Aorta (tissue), 5 donors: ENCODE measurements at regions not wholly inside any gene's neighbourhood (a gene's known extent, or its start where the extent isn't known, plus 50 kb on each side); places are given as distances from the start of the nearest gene placed in this dataset.

Source experiments
- ATAC-seq: fragments of 200-7000 bp; cut with Tn5 transposase; one replicate; pipeline ENCODE4 v1.9.1; 2022; ENCODE audit warnings: moderate library complexity; ENCODE audit not compliant: low FRiP score
- DNase-seq, 2 donors: peaks; one replicate each; pipeline ENCODE4 v3.0.0-alpha.2; 2020
- H3K27ac ChIP-seq, 2 donors: one replicate each; pipeline ENCODE4 v1.5.1; 2013; ENCODE audit warnings: low read length in 2 of 2, mild to moderate bottlenecking in 2 of 2, moderate library complexity in 2 of 2, control low read depth in 1 of 2, inconsistent platforms in 1 of 2, low read depth in 1 of 2
- H3K27me3 ChIP-seq, 2 donors: one replicate each; pipeline ENCODE4 v1.6.1; 2013; ENCODE audit warnings: control low read depth in 1 of 2, low read length in 1 of 2, mild to moderate bottlenecking in 1 of 2, moderate library complexity in 1 of 2; ENCODE audit not compliant: insufficient read depth in 2 of 2, control insufficient read depth in 1 of 2
- H3K36me3 ChIP-seq, 2 donors: one replicate each; pipeline ENCODE4 v1.6.1; 2013; ENCODE audit warnings: control low read depth in 1 of 2, low read length in 1 of 2, mild to moderate bottlenecking in 1 of 2; ENCODE audit not compliant: insufficient read depth in 2 of 2, control insufficient read depth in 1 of 2
- H3K4me1 ChIP-seq, 2 donors: one replicate each; pipeline ENCODE4 v1.6.1; 2013; ENCODE audit warnings: low read length in 2 of 2, control low read depth in 1 of 2, mild to moderate bottlenecking in 1 of 2, moderate library complexity in 1 of 2; ENCODE audit not compliant: insufficient read depth in 2 of 2, control insufficient read depth in 1 of 2
- H3K4me3 ChIP-seq, 2 donors: one replicate each; pipeline ENCODE4 v1.5.1; 2013; ENCODE audit warnings: low read length in 2 of 2, control low read depth in 1 of 2, mild to moderate bottlenecking in 1 of 2
- H3K9me3 ChIP-seq: one replicate; pipeline ENCODE4 v1.6.1; 2013; ENCODE audit warnings: mild to moderate bottlenecking, low read length; ENCODE audit not compliant: control insufficient read depth
- WGBS, 2 donors: extraction: QIAGEN DNeasy Blood & Tissue Kit; methylation state at CpG; one replicate each; pipeline ENCODE4 v1.1.7; 2013; 5-methylcytosine and 5-hydroxymethylcytosine counted together
- intact Hi-C, 2 donors: fragments of 100-400 bp; cut with DNase I; formaldehyde crosslinking; loops; one replicate each; pipeline versions ENCODE4 v1.14.2 to v1.15.0; 2022
- donor health status: healthy with polysubstance abuse.
- donor health status: Bipolar disorder and iron deficiency.
- donor health status: DM: no; HTN: no; CAD: no.
- donor health status: DM: no; HTN: no; CAD: no.
- donor health status: DM: yes; HTN: yes; CAD: no.

DNA sequence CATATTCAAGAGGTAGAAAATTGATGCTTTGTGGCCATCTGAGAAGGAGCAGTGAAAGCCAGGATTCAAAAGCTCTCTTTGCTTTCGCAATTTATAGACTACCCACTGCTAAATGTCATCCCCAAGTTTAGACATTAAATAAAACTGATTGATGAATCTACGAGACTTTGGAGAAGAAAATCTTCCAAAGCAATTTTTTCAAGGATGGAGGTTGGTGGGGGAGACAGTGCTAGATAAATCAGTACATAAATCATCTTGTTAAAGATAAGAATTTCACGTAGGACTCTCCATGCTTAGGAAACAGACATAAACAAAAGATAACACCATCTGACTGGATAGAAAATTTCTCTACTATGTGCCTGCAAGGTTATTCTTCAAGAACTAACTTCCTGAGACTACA lies 147.6 kb upstream of the TIAM1 start:
- intact Hi-C loops, result no loop called here
- DNase-seq (no peak), ATAC-seq (no peak)
- no peaks in the 10 kb centered on the region for H3K4me1 ChIP-seq
- H3K36me3 ChIP-seq, result no peaks in the 10 kb centered on the region
- no peak overlapping the region for H3K4me3 ChIP-seq
- H3K9me3 ChIP-seq, result no peaks in the 10 kb centered on the region
- WGBS, 2 donors, result 41 to 44% methylated on average over 3 of the region's 3 CpGs
- H3K27ac ChIP-seq, result no peak overlapping the region
- H3K27me3 ChIP-seq, result no peaks in the 10 kb centered on the region

DNA sequence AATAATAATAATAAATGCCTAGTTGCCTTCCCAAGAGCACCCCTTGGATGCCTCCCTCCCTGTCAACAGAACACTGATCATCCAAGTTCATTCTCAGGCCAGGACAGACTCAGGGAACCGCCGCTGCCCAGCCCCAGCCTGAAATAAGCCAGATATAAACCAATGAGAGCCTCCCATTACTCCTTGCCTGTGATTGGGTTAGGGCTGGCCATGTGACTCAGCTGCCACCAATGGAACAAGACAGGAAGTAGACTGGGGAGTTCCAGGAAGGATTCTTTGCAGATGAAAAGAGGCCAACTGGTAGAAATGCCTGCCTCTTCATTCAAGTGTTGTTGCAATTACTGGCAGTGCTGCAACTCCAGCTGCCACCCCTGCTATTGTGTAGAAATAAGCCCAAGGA lies 146.4 kb upstream of the TIAM1 start:
- intact Hi-C loops, result no loop called here
- WGBS, 2 donors, result 23 to 59% methylated on average over 2 of the region's 2 CpGs

DNA sequence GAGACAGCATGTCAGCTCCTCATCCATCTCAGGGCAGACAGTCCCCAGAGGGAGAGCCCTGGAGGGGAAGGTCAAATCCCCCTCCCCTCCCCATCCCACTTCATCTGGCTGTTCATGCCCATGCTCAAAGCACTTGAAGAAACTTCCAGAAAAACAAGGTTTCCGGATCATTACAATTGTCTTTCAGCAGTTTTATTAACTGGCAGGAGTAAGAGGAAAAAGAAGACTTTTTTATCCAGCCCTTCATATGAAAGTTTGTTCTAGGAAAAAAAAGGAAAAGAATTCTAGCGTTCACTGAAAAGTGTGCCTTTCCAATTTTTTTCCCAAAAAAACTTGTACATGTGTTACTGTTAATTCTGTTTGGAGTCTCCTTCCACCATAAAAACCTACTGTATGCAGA lies 145.7 kb upstream of the TIAM1 start:
- H3K9me3 ChIP-seq, result peaks cover 3% of the 10 kb centered on the region
- no peak overlapping the region for H3K27ac ChIP-seq
- H3K4me3 ChIP-seq, result no peak overlapping the region
- DNase-seq, result no peak
- H3K27me3 ChIP-seq, result no peaks in the 10 kb centered on the region
- WGBS, 2 donors, result 14 to 17% methylated on average over 2 of the region's 2 CpGs
- H3K36me3 ChIP-seq, result no peaks in the 10 kb centered on the region
- intact Hi-C loops, result no loop called here
- no peak for ATAC-seq
- H3K4me1 ChIP-seq, result no peaks in the 10 kb centered on the region

More for the DNA sequence above, 146.4 kb upstream of the TIAM1 start:
- ATAC-seq (no peak), DNase-seq (no peak)
- Histone ChIP-seq H3K27ac (no peak overlapping the region), H3K9me3 (peaks cover 1% of the 10 kb centered on the region), H3K4me3 (no peak overlapping the region), H3K27me3 (no peaks in the 10 kb centered on the region), H3K36me3 (no peaks in the 10 kb centered on the region), H3K4me1 (no peaks in the 10 kb centered on the region)

DNA sequence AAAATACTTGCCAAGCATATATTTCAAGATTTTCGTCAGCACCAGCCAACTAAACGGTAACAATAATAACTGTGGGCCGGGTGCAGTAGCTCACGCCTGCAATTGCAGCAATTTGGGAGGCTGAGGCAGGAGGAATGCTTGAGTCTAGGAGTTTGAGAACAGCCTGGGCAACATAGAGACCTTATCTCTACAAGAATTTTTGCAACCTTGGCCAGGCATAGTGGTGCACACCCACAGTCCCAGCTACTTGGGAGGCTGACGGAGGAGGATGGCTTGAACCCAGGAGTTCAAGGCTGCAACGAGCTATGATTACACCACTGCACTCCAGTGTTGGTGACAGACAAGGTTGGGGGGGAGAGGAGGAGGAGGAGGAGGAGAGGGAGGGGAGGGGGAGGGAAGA lies 145.0 kb upstream of the TIAM1 start:
- ATAC-seq, result no peak

DNA sequence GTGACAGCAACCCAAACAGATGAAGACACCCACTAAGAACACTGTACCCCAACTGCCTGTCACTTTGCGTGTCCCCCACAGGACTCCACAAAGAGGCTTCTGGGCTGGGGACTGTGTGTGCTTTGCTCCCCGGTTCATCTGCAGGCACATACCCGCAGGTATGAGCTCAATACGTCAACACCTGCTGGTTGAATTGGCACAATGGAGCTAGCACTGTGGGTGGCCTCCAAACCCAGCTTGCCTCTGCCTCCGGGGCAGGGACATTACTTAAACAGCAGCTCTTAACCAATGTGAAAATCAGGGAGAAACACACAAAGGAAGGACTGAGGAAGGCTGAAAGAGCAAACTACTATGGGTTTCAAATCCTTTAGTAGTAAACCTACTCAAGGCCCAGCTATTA lies 140.2 kb upstream of the TIAM1 start:
- intact Hi-C loops, result no loop called here
- ATAC-seq (no peak), DNase-seq (no peak)
- 77 to 85% methylated on average over 5 of the region's 5 CpGs for WGBS, 2 donors
- no peaks in the 10 kb centered on the region for H3K36me3 ChIP-seq
- H3K27ac ChIP-seq, result no peak overlapping the region
- no peaks in the 10 kb centered on the region for H3K27me3 ChIP-seq
- peaks cover 11% of the 10 kb centered on the region for H3K9me3 ChIP-seq
- no peaks in the 10 kb centered on the region for H3K4me1 ChIP-seq
- no peak overlapping the region for H3K4me3 ChIP-seq

More for the DNA sequence above, 145.0 kb upstream of the TIAM1 start:
- Histone ChIP-seq H3K36me3 (no peaks in the 10 kb centered on the region), H3K4me1 (no peaks in the 10 kb centered on the region), H3K27me3 (no peaks in the 10 kb centered on the region), H3K4me3 (no peak overlapping the region), H3K9me3 (peaks cover 3% of the 10 kb centered on the region), H3K27ac (no peak overlapping the region)
- 20 to 37% methylated on average over 6 of the region's 6 CpGs for WGBS, 2 donors
- intact Hi-C loops, result no loop called here
- no peak for DNase-seq

DNA sequence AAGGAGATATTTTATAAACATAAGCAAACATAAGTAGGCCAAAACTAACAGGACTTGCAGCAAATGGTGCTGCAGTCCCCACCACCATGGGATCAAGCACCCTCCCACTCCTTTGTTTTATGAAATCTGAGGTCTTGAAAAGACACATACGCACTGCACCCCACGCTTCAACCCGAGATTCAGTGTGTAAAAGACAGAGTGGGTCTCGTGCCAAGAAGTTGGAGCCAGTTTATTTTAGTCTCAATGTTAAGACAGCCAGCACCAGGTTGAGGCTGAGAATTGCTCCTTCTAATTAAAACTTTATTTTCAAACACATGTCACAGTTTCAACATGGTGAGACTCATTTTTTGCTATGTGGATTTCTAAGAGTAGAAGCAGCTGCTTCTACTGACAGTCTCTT lies 139.1 kb upstream of the TIAM1 start:
- 37 to 44% methylated on average over 4 of the region's 4 CpGs for WGBS, 2 donors
- Histone ChIP-seq H3K9me3 (peaks cover 11% of the 10 kb centered on the region), H3K36me3 (no peaks in the 10 kb centered on the region), H3K4me1 (no peaks in the 10 kb centered on the region), H3K27ac (no peak overlapping the region), H3K4me3 (no peak overlapping the region), H3K27me3 (no peaks in the 10 kb centered on the region)
- ATAC-seq (no peak), DNase-seq (no peak)
- intact Hi-C loops, result no loop called here

DNA sequence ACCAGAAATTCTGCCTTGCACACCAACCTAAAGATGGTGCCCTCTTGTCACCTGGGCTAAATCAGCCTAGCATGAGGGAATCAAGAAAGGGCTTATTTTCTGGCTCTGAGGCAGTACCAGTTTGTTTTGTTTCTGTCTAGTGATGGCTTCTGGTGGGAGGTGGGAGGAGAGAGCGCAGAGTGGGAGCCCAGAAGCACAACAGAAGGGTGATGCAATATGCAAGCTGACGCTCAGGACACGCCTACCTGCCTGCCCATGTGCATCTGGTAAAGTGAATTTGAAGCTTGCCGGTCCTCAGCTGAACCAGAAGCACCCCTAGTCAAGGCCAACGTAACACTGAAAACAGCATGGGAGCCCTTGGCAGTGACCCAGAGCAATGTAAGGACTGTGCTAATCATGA lies 138.4 kb upstream of the TIAM1 start:
- ATAC-seq, result no peak
- no peak overlapping the region for H3K4me3 ChIP-seq
- WGBS, 2 donors, result 81 to 86% methylated on average over 5 of the region's 5 CpGs
- no peak overlapping the region for H3K27ac ChIP-seq
- DNase-seq, result no peak
- intact Hi-C loops, result no loop called here
- no peaks in the 10 kb centered on the region for H3K27me3 ChIP-seq
- H3K9me3 ChIP-seq, result peaks cover 11% of the 10 kb centered on the region
- no peaks in the 10 kb centered on the region for H3K4me1 ChIP-seq
- no peaks in the 10 kb centered on the region for H3K36me3 ChIP-seq

DNA sequence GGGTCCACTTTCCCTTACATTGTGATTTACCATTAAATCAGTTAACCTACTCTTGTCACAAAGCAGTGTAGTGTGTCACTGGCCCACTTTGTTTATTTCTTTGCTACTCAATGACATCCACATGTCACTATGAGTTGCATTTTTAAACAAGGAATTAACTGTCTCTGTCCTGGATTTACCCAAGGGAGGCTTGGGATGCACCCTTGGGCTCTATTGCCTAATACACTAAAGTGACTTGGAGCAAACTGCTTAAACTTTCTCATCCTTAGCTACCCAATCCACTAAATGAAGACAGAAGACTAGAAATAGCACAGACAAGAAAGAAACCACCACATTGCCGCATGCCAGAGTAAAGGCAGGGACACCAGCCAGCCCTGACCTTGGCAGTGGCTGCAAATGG lies 136.2 kb upstream of the TIAM1 start:
- Histone ChIP-seq H3K36me3 (no peaks in the 10 kb centered on the region), H3K27ac (no peak overlapping the region), H3K4me1 (no peaks in the 10 kb centered on the region), H3K4me3 (no peak overlapping the region), H3K9me3 (peaks cover 9% of the 10 kb centered on the region), H3K27me3 (no peaks in the 10 kb centered on the region)
- intact Hi-C loops, result no loop called here
- WGBS, 2 donors, result 65 to 73% methylated on average over 1 of the region's 1 CpG
- ATAC-seq (no peak), DNase-seq (no peak)

DNA sequence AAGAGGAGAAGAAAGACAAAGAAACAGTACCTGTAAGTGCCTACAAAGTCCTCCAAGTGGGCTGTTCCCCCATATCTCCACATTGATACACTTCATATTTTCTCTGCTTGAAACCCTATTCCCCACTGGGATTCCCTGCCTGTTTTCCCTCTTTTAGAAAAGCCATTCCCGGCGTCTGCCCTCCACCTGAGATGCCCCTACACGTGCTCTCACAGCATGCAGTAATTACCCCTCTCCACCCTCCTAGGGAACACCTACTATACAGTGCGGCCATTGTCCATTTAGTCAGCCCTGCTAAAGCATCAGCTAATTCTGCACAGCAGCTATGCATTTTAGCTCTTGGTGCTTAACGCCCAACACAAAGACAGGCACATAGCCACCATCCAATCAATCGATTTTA lies 135.7 kb upstream of the TIAM1 start:
- WGBS, 2 donors, result 47 to 52% methylated on average over 6 of the region's 6 CpGs
- Histone ChIP-seq H3K27ac (no peak overlapping the region), H3K4me1 (no peaks in the 10 kb centered on the region), H3K36me3 (no peaks in the 10 kb centered on the region), H3K4me3 (no peak overlapping the region), H3K9me3 (peaks cover 8% of the 10 kb centered on the region), H3K27me3 (no peaks in the 10 kb centered on the region)
- intact Hi-C loops, result no loop called here
- ATAC-seq (no peak), DNase-seq (no peak)
